ENCODE measurements at regions not wholly inside any gene's neighbourhood (a gene's known extent, or its start where the extent isn't known, plus 50 kb on each side); places are given as distances from the start of the nearest gene placed in this dataset.

DNA sequence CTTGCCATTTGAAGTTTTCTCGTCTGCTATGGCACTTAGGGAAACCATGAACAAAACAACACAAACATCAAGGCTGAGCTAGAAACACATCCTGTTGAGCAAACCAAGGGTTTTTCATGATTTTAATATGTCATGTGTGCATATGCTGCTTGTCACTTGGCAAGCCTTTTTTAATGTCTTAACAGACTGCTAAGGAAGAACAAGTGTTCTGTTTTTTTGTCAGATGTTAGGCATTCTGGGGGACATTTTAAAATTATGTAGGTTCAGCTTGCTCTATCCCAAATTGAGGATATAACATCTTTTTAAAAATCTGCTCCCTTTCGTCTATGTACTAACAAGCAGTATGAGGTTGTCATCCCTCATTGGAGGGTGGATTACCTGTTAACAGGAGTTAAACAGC, 150.3 kb downstream of the HTR1A start:
- no peak for DNase-seq
- Mint-ChIP-seq H3K27ac (ENCODE audit: unreplicated experiment) (no peak overlapping the region), H3K9me3 (ENCODE audit: low read depth, unreplicated experiment) (peaks cover 10% of the 10 kb centered on the region), H3K4me3 (ENCODE audit: low read depth, unreplicated experiment) (no peak overlapping the region), H3K36me3 (ENCODE audit: insufficient read depth, unreplicated experiment) (no peaks in the 10 kb centered on the region), H3K4me1 (ENCODE audit: low read depth, unreplicated experiment) (no peaks in the 10 kb centered on the region), H3K27me3 (ENCODE audit: unreplicated experiment) (no peaks in the 10 kb centered on the region)
- CTCF ChIA-PET = no interaction called here
- TF ChIP-seq, protein P1, sequence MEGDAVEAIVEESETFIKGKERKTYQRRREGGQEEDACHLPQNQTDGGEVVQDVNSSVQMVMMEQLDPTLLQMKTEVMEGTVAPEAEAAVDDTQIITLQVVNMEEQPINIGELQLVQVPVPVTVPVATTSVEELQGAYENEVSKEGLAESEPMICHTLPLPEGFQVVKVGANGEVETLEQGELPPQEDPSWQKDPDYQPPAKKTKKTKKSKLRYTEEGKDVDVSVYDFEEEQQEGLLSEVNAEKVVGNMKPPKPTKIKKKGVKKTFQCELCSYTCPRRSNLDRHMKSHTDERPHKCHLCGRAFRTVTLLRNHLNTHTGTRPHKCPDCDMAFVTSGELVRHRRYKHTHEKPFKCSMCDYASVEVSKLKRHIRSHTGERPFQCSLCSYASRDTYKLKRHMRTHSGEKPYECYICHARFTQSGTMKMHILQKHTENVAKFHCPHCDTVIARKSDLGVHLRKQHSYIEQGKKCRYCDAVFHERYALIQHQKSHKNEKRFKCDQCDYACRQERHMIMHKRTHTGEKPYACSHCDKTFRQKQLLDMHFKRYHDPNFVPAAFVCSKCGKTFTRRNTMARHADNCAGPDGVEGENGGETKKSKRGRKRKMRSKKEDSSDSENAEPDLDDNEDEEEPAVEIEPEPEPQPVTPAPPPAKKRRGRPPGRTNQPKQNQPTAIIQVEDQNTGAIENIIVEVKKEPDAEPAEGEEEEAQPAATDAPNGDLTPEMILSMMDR (IDR thresholded peaks at IDR 0.05; ENCODE audit: unreplicated experiment) = no peak
- no TSS peak for BruUV-seq (replicated peaks)
- intact Hi-C loops (cut with micrococcal nuclease; ENCODE audit: unreplicated experiment) = no loop called here

DNA sequence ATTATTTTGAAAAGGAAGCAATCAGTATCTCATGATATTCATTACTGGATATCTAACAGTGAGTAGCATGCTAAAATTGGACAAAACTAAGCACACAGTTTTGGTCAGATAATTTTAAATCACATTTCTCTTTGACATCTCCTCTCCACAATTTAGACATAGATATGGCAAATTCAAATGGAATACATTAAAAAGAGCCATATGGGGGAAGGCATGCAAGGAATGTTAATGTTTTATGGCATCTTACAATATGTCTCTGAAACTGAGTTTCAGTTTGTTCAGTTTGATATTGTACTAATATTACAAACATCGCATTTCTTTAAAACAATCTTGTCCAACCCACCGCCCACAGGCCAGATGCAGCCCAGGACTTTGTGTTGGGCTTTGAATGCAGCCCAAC, 151.0 kb downstream of the HTR1A start:
- Mint-ChIP-seq H3K36me3 (ENCODE audit: insufficient read depth, unreplicated experiment) (no peaks in the 10 kb centered on the region), H3K4me3 (ENCODE audit: low read depth, unreplicated experiment) (no peak overlapping the region), H3K4me1 (ENCODE audit: low read depth, unreplicated experiment) (no peaks in the 10 kb centered on the region), H3K27ac (ENCODE audit: unreplicated experiment) (no peak overlapping the region), H3K27me3 (ENCODE audit: unreplicated experiment) (no peaks in the 10 kb centered on the region), H3K9me3 (ENCODE audit: low read depth, unreplicated experiment) (peaks cover 10% of the 10 kb centered on the region)
- no TSS peak for BruUV-seq (replicated peaks)
- TF ChIP-seq, protein P1 (IDR thresholded peaks at IDR 0.05; ENCODE audit: unreplicated experiment) = no peak
- CTCF ChIA-PET = no interaction called here
- DNase-seq = no peak
- intact Hi-C loops (cut with micrococcal nuclease; ENCODE audit: unreplicated experiment) = no loop called here

DNA sequence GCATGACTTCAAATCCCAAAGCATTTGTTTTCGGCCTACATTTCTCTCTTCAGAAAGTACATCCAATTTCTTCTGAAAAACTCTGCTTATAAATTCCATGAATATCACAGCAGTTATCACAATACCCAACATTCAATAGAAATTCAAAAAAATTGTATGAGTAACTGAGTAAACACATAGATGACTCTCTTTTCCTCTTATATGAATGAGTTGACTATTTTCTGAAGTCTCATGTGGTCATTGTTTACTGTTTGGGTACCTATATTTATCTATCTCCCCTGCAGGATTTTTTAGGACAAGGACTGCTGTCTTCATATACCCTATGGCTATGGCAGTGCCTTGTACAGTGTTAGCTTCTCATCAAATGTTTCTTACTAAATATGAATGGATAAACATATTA, 157.1 kb downstream of the HTR1A start:
- no TSS peak for BruUV-seq (replicated peaks)
- Mint-ChIP-seq H3K27ac (ENCODE audit: unreplicated experiment) (no peak overlapping the region), H3K9me3 (ENCODE audit: low read depth, unreplicated experiment) (peaks cover 11% of the 10 kb centered on the region), H3K4me1 (ENCODE audit: low read depth, unreplicated experiment) (no peaks in the 10 kb centered on the region), H3K4me3 (ENCODE audit: low read depth, unreplicated experiment) (no peak overlapping the region), H3K27me3 (ENCODE audit: unreplicated experiment) (no peaks in the 10 kb centered on the region), H3K36me3 (ENCODE audit: insufficient read depth, unreplicated experiment) (no peaks in the 10 kb centered on the region)
- CTCF ChIA-PET = no interaction called here
- intact Hi-C loops (cut with micrococcal nuclease; ENCODE audit: unreplicated experiment) = no loop called here
- no peak for DNase-seq
- TF ChIP-seq, protein P1 (IDR thresholded peaks at IDR 0.05; ENCODE audit: unreplicated experiment) = no peak

DNA sequence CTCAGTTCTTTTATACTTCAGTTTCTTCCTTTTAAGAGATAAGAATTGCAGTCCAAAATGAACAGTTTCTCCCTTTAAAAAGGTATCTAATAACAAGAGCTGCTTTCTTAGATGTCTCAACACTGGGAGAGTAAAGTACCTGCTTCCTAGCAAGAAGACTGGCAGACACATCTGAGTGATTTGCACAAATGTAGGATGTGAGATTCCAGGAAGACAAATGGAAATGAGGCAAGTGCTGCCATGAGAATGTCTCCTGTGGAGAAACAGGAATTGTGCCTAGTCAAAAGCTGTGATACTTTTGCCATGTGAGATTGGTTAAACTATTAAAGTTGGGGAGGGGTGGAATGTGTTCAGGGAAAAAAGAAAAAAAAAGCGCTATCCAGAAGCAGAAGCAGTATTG, 159.1 kb downstream of the HTR1A start:
- Mint-ChIP-seq H3K4me1 (ENCODE audit: low read depth, unreplicated experiment) (no peaks in the 10 kb centered on the region), H3K36me3 (ENCODE audit: insufficient read depth, unreplicated experiment) (no peaks in the 10 kb centered on the region), H3K27ac (ENCODE audit: unreplicated experiment) (no peak overlapping the region), H3K27me3 (ENCODE audit: unreplicated experiment) (no peaks in the 10 kb centered on the region), H3K9me3 (ENCODE audit: low read depth, unreplicated experiment) (peaks cover 14% of the 10 kb centered on the region), H3K4me3 (ENCODE audit: low read depth, unreplicated experiment) (no peak overlapping the region)
- intact Hi-C loops (cut with micrococcal nuclease; ENCODE audit: unreplicated experiment) = no loop called here
- DNase-seq = no peak
- TF ChIP-seq, protein P1 (IDR thresholded peaks at IDR 0.05; ENCODE audit: unreplicated experiment) = no peak
- BruUV-seq (replicated peaks) = no TSS peak
- CTCF ChIA-PET = no interaction called here

DNA sequence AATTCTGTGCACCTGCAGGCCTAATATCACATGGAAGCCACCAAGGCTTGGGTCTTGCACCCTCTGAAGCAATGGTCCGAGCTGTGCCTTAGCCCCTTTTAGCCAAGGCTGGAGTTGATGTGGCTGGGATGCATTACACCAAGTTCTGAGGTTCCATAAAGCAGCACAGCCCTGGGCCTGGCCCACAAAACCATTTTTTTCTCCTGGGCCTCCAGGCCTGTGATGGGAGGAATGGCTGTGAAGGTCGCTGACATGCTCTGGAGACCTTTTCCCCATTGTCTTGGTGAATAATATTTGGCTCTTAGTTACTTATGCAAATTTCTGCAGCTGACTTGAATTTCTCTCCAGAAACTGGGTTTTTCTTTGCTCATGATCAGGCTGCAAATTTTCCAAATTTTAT, 167.3 kb downstream of the HTR1A start:
- Mint-ChIP-seq H3K4me3 (ENCODE audit: low read depth, unreplicated experiment) (no peak overlapping the region), H3K4me1 (ENCODE audit: low read depth, unreplicated experiment) (no peaks in the 10 kb centered on the region), H3K27ac (ENCODE audit: unreplicated experiment) (no peak overlapping the region), H3K9me3 (ENCODE audit: low read depth, unreplicated experiment) (peaks cover 21% of the 10 kb centered on the region), H3K27me3 (ENCODE audit: unreplicated experiment) (no peaks in the 10 kb centered on the region), H3K36me3 (ENCODE audit: insufficient read depth, unreplicated experiment) (no peaks in the 10 kb centered on the region)
- CTCF ChIA-PET = no interaction called here
- intact Hi-C loops (cut with micrococcal nuclease; ENCODE audit: unreplicated experiment) = no loop called here
- DNase-seq = no peak
- BruUV-seq (replicated peaks) = no TSS peak
- TF ChIP-seq, protein P1 (IDR thresholded peaks at IDR 0.05; ENCODE audit: unreplicated experiment) = no peak

Data from Calu3 (cell line).